WERI-Rb-1 (cell line): ENCODE measurements at regions not wholly inside any gene's neighbourhood (a gene's known extent, or its start where the extent isn't known, plus 50 kb on each side); places are given as distances from the start of the nearest gene placed in this dataset.

Experiments used
- DNase-seq: peaks from one replicate; pipeline ENCODE4 v3.0.0-alpha.2; 2020
- H3K27ac ChIP-seq: fragments of 250-450 bp; sonication (Bioruptor Pico); 2 replicates; pipeline ENCODE4 v1.5.1; 2020; ENCODE audit warnings: mild to moderate bottlenecking, moderate library complexity
- H3K27me3 ChIP-seq: fragments of 250-450 bp; sonication (Bioruptor Pico); 2 replicates; pipeline ENCODE4 v1.5.1; 2021; ENCODE audit warnings: mild to moderate bottlenecking, low read depth, moderate library complexity; ENCODE audit not compliant: insufficient read depth, severe bottlenecking
- H3K36me3 ChIP-seq: fragments of 250-450 bp; sonication (Bioruptor Pico); 2 replicates; pipeline ENCODE4 v1.5.1; 2020; ENCODE audit warnings: mild to moderate bottlenecking, moderate library complexity
- H3K4me3 ChIP-seq: 2 replicates; pipeline ENCODE4 v1.5.1; 2011; ENCODE audit warnings: low read depth, mild to moderate bottlenecking, control low read depth, low read length
- H3K9me3 ChIP-seq: fragments of 250-450 bp; sonication (Bioruptor Pico); 2 replicates; pipeline ENCODE4 v1.5.1; 2021; ENCODE audit warnings: mild to moderate bottlenecking, moderate library complexity; ENCODE audit not compliant: severe bottlenecking
- CTCF ChIP-seq: IDR thresholded peaks from 2 replicates; pipeline ENCODE4 v1.5.1; 2011; ENCODE audit warnings: low read depth, mild to moderate bottlenecking, control low read depth, inconsistent platforms, low read length

GRCh38 chr3:31284776-31285175, 247.9 kb upstream of the STT3B start:
- Histone ChIP-seq H3K4me3 (no peak overlapping the region), H3K36me3 (no peaks in the 10 kb centered on the region), H3K9me3 (no peaks in the 10 kb centered on the region), H3K27me3 (no peaks in the 10 kb centered on the region), H3K27ac (no peak overlapping the region)
- no peak for DNase-seq
- no peak for TF ChIP-seq CTCF

- DNase-seq: no peak
- Histone ChIP-seq H3K9me3 (no peaks in the 10 kb centered on the region), H3K27me3 (no peaks in the 10 kb centered on the region)
Observed at GRCh38 chr3:31285833-31286486, 246.8 kb upstream of the STT3B start.

GRCh38 chr3:31288224-31288623, 244.5 kb upstream of the STT3B start:
- Histone ChIP-seq H3K27ac (no peak overlapping the region), H3K36me3 (no peaks in the 10 kb centered on the region), H3K9me3 (no peaks in the 10 kb centered on the region), H3K4me3 (no peak overlapping the region), H3K27me3 (no peaks in the 10 kb centered on the region)
- TF ChIP-seq CTCF: no peak
- no peak for DNase-seq

More at GRCh38 chr3:31285833-31286486, 246.8 kb upstream of the STT3B start:
- Histone ChIP-seq H3K4me3 (no peak overlapping the region), H3K27ac (no peak overlapping the region), H3K36me3 (no peaks in the 10 kb centered on the region)
- TF ChIP-seq CTCF: no peak

- no peaks in the 10 kb centered on the region for H3K27me3 ChIP-seq
- no peak for TF ChIP-seq CTCF
- no peak overlapping the region for H3K4me3 ChIP-seq
- no peaks in the 10 kb centered on the region for H3K36me3 ChIP-seq
- H3K27ac ChIP-seq: no peak overlapping the region
- no peak for DNase-seq
- no peaks in the 10 kb centered on the region for H3K9me3 ChIP-seq
Observed at GRCh38 chr3:31288641-31289100, 244.1 kb upstream of the STT3B start.

GRCh38 chr3:31289584-31289983, 243.1 kb upstream of the STT3B start:
- no peak for TF ChIP-seq CTCF

GRCh38 chr3:31290046-31290445, 242.7 kb upstream of the STT3B start:
- Histone ChIP-seq H3K27ac (no peak overlapping the region), H3K4me3 (no peak overlapping the region), H3K36me3 (no peaks in the 10 kb centered on the region), H3K27me3 (no peaks in the 10 kb centered on the region), H3K9me3 (no peaks in the 10 kb centered on the region)
- DNase-seq: no peak
- no peak for TF ChIP-seq CTCF

More at GRCh38 chr3:31289584-31289983, 243.1 kb upstream of the STT3B start:
- no peaks in the 10 kb centered on the region for H3K27me3 ChIP-seq
- no peak overlapping the region for H3K4me3 ChIP-seq
- no peak overlapping the region for H3K27ac ChIP-seq
- no peaks in the 10 kb centered on the region for H3K9me3 ChIP-seq
- DNase-seq: no peak
- no peaks in the 10 kb centered on the region for H3K36me3 ChIP-seq
